Gastrocnemius medialis (tissue), 4 donors: ENCODE measurements at regions not wholly inside any gene's neighbourhood (a gene's known extent, or its start where the extent isn't known, plus 50 kb on each side); places are given as distances from the start of the nearest gene placed in this dataset.

Source experiments
- POLR2A ChIP-seq, 2 donors: fragments of 450-650 bp; IDR thresholded peaks; one replicate each; pipeline ENCODE4 v1.6.1; 2017; ENCODE audit warnings: antibody characterized with exemption in 2 of 2, mild to moderate bottlenecking in 2 of 2, moderate library complexity in 2 of 2
- TF ChIP-seq, protein P1 (sequence below), 5 experiments: fragments of 450-650 bp in 3 of 5; fragments of 200-600 bp in 2 of 5; sonication (generic) in 2 of 5; IDR thresholded peaks in 4 of 5; conservative IDR thresholded peaks in 1 of 5; 1 replicate in 4 of 5; 2 replicates in 1 of 5; pipeline ENCODE4 v1.5.1; 2016 to 2019; ENCODE audit warnings: antibody characterized with exemption in 5 of 5, mild to moderate bottlenecking in 3 of 5, moderate library complexity in 3 of 5

- TF ChIP-seq, protein P1, sequence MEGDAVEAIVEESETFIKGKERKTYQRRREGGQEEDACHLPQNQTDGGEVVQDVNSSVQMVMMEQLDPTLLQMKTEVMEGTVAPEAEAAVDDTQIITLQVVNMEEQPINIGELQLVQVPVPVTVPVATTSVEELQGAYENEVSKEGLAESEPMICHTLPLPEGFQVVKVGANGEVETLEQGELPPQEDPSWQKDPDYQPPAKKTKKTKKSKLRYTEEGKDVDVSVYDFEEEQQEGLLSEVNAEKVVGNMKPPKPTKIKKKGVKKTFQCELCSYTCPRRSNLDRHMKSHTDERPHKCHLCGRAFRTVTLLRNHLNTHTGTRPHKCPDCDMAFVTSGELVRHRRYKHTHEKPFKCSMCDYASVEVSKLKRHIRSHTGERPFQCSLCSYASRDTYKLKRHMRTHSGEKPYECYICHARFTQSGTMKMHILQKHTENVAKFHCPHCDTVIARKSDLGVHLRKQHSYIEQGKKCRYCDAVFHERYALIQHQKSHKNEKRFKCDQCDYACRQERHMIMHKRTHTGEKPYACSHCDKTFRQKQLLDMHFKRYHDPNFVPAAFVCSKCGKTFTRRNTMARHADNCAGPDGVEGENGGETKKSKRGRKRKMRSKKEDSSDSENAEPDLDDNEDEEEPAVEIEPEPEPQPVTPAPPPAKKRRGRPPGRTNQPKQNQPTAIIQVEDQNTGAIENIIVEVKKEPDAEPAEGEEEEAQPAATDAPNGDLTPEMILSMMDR (IDR thresholded peaks at IDR 0.05 in 4 of 5, conservative IDR thresholded peaks at IDR 0.05 in 1 of 5): no peak
- no peak for TF ChIP-seq POLR2A (IDR thresholded peaks at IDR 0.05)
Measured at GRCh38 chr12:111126331-111126730, 206.0 kb upstream of the MYL2 start.
